Loucy (cell line): ENCODE measurements at regions not wholly inside any gene's neighbourhood (a gene's known extent, or its start where the extent isn't known, plus 50 kb on each side); places are given as distances from the start of the nearest gene placed in this dataset.

Source experiments
- CTCF ChIP-seq: fragments of 200-600 bp; sonication (generic); conservative IDR thresholded peaks from 2 replicates; pipeline ENCODE4 v1.5.1; 2014; ENCODE audit warnings: mild to moderate bottlenecking, antibody characterized with exemption, low read length
- EZH2phosphoT487 ChIP-seq: fragments of 200-600 bp; IDR thresholded peaks from 2 replicates; pipeline ENCODE4 v1.6.1; 2018; ENCODE audit warnings: antibody characterized with exemption, mild to moderate bottlenecking, moderate library complexity, borderline replicate concordance

GRCh38 chr4:180500154-180500553, 1743.0 kb upstream of the TENM3 start:
- no peak for TF ChIP-seq CTCF
- no peak for TF ChIP-seq EZH2phosphoT487
